Spleen (tissue), 7 donors: ENCODE measurements at regions not wholly inside any gene's neighbourhood (a gene's known extent, or its start where the extent isn't known, plus 50 kb on each side); places are given as distances from the start of the nearest gene placed in this dataset.

Experiments used
- CTCF ChIP-seq, 11 experiments: fragments of 200-600 bp in 7 of 11; fragments of 450-650 bp in 4 of 11; sonication (generic) in 4 of 11; IDR thresholded peaks in 8 of 11; conservative IDR thresholded peaks in 3 of 11; 1 replicate in 7 of 11; 2 replicates in 4 of 11; pipeline versions ENCODE4 v1.4.0 to v1.8.0; 2016 to 2021; ENCODE audit warnings: antibody characterized with exemption in 11 of 11, inconsistent platforms in 4 of 11, mild to moderate bottlenecking in 1 of 11
- POLR2A ChIP-seq, 3 donors: fragments of 450-650 bp; IDR thresholded peaks; one replicate each; pipeline ENCODE4 v1.5.1; 2017; ENCODE audit warnings: antibody characterized with exemption in 3 of 3, mild to moderate bottlenecking in 1 of 3
- POLR2AphosphoS5 ChIP-seq, 3 donors: sonication (generic); formaldehyde crosslinking; IDR thresholded peaks; one replicate each; pipeline ENCODE4 v1.5.1; 2017; ENCODE audit warnings: antibody characterized with exemption in 3 of 3
- donor health status: DM: no; HTN: no; CAD: no; lungs with moderate emphysema.
- donor health status: DM: no; HTN: no; CAD: no.
- donor health status: DM: no; HTN: no; CAD: no.

- TF ChIP-seq CTCF (IDR thresholded peaks at IDR 0.05 in 8 of 11, conservative IDR thresholded peaks at IDR 0.05 in 3 of 11) (no peak), POLR2A (IDR thresholded peaks at IDR 0.05) (no peak), POLR2AphosphoS5 (IDR thresholded peaks at IDR 0.05) (no peak)
Measured at GRCh38 chr14:47833011-47833410, 157.6 kb upstream of the MDGA2 start.
